NCI-H2227 (cell line): ENCODE measurements at regions not wholly inside any gene's neighbourhood (a gene's known extent, or its start where the extent isn't known, plus 50 kb on each side); places are given as distances from the start of the nearest gene placed in this dataset.
"Not testable (repeated sequence)": the region's sequence is repeated elsewhere in the genome, so short reads cannot be mapped to it uniquely, and the experiment has no call there.

Experiments
- DNase-seq: peaks from one replicate; lab custom pipeline; 2025; ENCODE audit not compliant: unreplicated experiment; lab: John Stamatoyannopoulos, UW

DNA sequence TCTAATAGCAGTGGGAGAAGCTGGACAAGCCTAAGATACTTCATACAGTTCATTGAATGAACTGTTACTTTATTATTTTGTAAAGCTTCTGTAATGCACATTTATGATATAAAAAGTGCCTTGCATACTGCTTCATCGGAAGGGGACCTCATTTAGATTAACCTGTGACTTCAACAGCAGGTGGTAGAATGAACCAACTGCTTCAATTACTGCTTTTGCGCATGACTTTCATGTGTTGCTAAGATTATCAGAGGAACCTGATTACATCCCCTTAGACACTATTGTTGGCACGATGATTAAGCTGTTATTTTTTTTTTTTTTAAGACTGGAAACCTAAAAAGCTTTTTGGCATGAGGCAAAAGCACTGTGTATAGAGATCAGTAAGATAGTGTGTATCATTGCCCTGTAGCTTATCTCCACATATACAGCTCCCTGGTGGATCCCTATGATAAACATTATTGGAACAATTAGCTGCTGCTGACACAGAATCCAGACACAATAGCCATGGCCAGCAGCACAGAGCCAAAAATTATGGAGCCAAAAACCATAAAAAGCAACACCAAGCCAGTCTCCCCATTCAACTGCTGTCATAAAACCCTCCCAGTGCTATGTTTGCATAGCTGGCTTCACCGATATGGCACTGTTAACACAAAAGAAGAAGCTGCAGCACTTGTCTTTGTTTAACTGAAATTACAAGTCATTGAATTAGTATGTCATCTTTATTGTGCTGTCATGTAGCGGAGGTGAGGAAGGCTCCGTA, 731.6 kb upstream of the MMS22L start:
- no peak for DNase-seq

GRCh38 chr6:98016565-98016964, 733.5 kb upstream of the MMS22L start:
- DNase-seq: no peak

DNA sequence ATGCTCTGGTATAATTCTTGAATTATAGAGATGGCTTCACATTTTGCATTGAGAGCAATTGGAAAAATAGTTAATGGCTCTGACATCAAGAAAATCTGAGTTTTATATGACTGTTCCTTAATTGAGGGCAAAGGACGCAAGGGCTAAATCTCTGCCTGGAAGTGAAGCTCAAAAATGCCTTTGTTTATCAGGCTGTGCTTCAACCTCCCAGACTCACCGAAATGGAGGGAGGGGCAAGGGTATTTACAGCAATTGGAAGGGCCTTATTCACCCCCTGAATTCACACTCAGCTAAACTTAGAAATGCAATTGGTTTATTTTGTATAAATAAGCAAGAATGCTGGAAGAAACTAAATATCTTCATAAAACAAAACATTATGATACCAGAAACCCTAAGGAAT, 737.2 kb upstream of the MMS22L start:
- DNase-seq: no peak

DNA sequence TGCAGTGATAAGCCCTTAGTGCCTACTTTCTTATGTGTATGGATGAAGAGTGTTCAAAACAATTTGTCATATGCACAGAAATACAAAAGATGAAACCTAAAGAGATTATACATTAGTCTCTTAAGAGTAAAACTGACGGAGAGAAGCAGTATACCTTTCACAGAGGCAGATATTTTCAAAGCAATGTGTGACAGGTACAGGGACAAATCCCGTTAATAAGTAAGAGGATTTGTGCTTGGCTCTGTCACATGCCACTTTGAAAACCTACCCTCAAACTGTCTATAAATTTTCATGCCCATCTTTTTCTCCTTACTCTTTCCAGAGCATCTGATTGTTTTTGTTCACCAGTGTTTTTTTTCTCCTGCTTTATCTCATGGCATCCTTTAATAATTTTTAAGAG, 741.3 kb upstream of the MMS22L start:
- no peak for DNase-seq

- DNase-seq: no peak
Measured at GRCh38 chr6:98027898-98028297, 744.9 kb upstream of the MMS22L start.

DNA sequence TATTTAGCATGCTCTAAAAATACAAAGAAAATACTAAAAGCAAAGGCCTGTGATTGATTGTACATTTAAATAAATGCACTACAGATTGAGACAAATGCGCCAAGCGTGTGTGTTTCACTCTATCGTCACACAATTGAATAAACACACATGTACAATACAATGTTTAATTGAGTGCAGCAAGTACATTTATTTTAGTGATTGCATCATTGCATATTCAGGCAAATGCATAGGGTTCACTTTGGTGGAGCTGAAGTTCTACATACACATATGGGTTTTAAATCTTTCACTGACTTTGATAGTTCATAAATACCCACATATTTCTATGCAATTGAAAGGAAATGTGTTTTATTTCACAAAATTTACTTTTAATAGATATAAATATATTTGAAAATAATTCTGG, 750.6 kb upstream of the MMS22L start:
- no peak for DNase-seq

DNA sequence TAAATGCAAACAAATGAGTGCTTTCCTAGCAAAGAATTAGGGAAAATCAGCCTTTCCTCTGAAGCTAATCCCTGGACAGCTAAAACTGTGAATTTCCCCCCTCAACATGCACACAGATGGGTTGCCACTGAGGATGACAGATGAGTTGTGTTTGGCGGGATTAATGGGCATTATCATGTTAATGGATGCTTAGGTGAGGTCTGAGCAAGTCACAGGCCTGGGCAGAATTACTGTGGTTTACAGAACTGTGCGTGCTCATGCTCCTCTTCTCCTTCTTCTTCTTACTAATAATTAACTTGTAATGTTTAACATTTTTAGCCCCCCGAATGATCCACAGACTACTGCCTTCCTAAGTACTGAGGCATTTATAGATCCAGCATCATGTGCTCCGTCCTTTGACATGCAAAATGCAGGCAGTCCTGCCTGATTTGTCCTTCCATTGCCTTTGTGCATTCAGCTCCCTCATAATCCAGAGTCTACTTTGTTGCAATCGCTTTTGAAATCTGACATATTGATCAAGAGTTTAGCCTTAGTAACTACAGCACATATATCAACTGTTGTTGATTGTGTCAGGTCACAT, 753.4 kb upstream of the MMS22L start:
- DNase-seq: no peak

DNA sequence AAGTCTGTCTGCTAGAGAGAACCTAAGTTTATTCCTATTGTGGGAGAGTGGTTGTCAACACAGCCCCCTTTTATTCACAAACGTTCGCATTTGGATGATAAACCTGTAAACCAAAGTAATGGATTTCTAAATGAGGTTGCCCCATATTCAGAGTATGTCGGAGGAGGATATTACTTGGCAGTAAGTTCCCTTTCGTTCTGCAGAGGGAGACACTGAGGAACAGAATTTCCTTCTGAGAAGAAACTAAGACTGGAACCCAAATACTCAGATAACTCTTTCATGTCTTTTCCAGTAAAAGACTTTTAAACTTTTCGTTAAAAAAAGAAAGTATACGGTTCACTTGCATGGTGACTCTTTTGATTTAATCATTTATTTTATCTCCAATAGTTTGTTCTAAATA, 754.6 kb upstream of the MMS22L start:
- DNase-seq: no peak

DNA sequence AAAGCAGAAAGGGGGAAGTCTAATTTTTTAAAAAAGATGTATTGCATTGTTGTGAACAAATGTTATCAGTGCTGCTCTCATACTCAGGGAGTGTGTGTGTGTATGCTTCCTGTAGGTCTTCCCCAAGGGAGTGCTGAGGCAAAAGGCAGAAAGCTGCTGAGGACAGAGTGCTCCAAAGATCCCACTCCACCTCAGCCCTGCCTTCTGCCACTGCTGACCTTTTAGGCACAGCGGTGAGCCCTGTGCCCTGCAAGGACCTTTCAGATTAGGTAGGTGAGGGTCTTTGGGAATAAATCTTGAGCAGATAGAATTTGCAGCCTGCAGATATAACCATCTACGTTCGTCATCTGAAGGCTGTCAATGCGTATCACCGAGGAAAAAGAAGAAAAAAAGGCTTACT, 756.4 kb upstream of the MMS22L start:
- no peak for DNase-seq

- DNase-seq: peak; percentile 1
Measured at GRCh38 chr6:98039904-98040607, 757.0 kb upstream of the MMS22L start.

GRCh38 chr6:98041056-98041455, 758.0 kb upstream of the MMS22L start:
- DNase-seq: no peak

DNA sequence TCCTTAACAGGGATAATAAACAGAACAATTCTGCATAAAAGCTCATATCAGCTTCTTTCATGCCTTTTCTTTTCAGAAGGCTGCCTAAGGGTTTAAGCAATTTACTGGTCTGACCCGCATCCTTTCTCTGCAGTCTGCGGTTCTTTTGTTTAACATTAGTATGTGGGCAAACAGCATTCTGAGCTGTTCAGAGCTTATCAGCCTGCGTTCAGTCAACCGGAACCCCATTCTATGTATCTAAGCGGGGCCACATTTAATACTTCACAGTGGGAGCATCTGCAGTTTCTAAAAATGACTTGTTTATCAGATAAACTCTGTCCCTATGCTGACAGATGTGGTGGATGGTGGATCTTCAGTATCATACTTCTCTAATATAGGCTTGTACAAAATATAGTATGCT, 758.9 kb upstream of the MMS22L start:
- DNase-seq: no peak

GRCh38 chr6:98044151-98044561, 761.1 kb upstream of the MMS22L start:
- no peak for DNase-seq

DNA sequence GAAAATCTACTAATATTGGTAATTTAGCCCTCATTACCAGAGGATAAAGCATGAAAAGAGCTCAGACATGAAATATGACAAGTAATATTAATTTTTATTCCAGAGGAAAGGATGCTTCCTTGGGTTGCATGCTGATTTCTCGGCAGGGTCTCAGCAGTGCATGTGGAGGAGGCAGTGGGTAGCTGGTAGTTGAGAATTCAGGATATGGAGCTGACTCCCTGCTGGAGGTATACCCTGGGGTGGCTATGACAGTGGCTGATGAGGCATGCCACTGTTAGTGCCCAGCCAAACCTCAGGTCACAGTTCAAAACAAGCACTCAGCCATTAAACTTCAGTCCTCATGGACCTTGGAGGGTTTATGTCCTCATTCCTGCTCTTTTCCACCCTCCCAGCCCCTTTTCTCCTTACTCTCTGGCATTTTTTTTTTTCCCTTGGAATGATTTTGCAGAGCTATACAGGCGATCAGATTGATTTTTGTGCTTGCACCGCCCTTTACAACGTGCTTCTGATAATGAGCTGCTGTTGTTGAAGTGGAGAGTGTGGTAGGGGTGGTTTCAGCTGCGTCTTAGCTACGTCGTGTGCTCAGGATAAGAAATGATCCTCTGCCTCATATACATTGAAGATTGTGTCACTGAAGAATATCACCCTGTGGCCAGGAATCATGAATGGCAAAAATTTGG, 761.9 kb upstream of the MMS22L start:
- no peak for DNase-seq

DNA sequence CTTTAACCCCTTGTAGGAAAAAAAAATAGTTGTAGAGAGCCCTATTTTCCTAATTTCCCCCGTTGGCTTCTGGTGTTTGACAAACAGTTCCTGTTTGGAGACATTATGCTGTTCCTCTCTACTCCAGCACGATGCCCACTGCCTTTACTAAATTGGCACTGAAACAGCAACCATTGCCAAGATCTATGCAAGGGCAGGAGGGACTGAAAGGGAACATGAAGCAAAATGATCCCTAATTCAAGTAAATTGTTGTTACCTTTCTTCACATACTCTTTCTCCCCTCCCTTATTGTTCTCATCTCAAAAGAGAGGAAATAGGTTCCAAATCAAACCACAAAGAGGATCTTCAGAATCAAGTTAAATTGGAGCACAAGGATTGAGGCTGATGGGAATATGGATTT, 764.1 kb upstream of the MMS22L start:
- DNase-seq: no peak

- no peak for DNase-seq
Measured at GRCh38 chr6:98047871-98048270, 764.9 kb upstream of the MMS22L start.

DNA sequence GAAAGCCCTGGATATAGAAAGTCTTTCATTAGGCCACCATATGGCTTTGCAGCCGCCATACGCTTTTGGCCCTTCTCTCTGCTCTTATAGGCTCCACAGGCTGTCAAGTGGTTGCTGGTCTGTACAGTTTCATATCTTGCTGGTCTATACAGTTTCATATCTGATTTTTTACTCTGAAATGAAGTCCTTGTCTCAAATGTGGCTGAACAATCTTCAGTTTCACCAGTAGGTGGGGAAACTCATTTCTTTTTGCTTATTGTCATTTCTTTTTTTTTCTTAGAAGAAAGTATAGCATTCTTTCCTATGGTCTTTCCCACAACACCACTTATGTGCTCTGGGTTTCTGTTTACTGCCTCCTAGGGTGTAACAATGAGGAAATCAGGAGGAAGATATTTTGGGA, 771.4 kb upstream of the MMS22L start:
- peak; percentile 5 for DNase-seq

- no peak for DNase-seq
Measured at GRCh38 chr6:98056955-98057354, 773.9 kb upstream of the MMS22L start.

DNA sequence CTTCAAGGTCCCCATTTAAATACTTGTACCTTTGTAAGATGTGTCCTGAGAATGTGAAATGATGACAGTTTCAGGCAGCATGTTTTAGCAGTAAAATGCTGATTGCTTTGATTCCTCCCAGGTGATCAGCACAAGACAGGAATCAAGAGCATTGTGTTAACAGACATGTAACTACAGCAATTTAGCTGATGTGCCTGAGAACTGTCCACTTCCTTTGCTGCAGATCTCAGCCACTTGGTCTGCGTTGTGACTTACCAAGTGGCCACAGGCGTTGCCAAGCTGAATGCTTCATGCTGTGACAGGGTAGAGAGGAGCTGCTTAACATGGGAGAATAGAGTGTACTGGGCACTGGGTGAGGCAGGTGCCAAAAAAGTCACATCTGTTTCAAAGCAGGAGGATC, 767.0 kb upstream of the POU3F2 start:
- DNase-seq: no peak

- DNase-seq: not testable (repeated sequence)
Measured at GRCh38 chr6:98088537-98088936, 745.8 kb upstream of the POU3F2 start.

DNA sequence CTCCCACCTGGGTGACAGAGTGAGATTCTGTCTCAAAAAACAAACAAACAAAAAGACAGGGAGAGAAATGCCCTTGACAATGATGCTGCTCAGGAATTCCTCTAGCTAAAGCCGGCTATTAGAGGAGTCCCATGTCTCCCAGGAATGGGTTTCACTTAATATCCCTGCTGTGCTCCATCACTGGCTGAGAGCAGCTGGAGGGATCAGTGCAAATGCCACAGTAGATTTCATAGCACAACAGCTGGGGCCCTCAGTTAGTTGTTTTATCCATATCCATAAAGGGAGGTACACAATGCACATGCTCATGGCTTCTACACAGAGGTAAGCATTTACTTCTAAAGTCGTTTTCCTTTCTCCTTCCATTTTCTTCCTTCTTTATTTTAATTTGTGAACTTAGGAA, 742.0 kb upstream of the POU3F2 start:
- no peak for DNase-seq

DNA sequence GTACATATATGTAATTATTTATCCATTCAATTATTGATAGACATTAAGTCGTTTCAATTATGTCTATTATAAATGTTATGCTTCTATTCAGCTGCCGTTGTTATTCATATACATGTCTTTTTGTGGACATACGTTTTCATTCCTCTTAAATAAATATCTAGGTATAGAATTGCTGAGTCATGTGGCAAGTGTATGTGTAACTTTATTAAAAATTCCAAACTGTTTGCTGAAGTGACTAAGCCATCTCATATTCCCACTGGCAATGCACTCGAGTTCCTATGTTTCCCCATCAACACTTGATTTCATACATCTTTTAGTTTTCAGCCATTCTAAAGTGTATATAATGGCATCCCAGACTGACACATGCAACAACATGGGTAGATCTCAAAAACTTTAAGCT, 739.7 kb upstream of the POU3F2 start:
- DNase-seq: no peak
